ENCODE measurements at regions not wholly inside any gene's neighbourhood (a gene's known extent, or its start where the extent isn't known, plus 50 kb on each side); places are given as distances from the start of the nearest gene placed in this dataset.

- no peak for TF ChIP-seq POLR2A (IDR thresholded peaks at IDR 0.05)
- no peak for TF ChIP-seq CTCF (IDR thresholded peaks at IDR 0.05)
- no peak for TF ChIP-seq EP300 (IDR thresholded peaks at IDR 0.05)
- no peak for TF ChIP-seq POLR2AphosphoS5 (IDR thresholded peaks at IDR 0.05)
Observed at GRCh38 chr7:131265227-131265626, 62.4 kb upstream of the MKLN1 start.

Measured in upper lobe of left lung (tissue), 4 donors.